Activated T-helper 9 cell treated with anti-CD3 and anti-CD28 coated beads, Interleukin-2, amount 50 U/mL, for 16 hours (primary cell): ENCODE measurements at regions not wholly inside any gene's neighbourhood (a gene's known extent, or its start where the extent isn't known, plus 50 kb on each side); places are given as distances from the start of the nearest gene placed in this dataset.
"Not testable (repeated sequence)": the region's sequence is repeated elsewhere in the genome, so short reads cannot be mapped to it uniquely, and the experiment has no call there.

Experiments used
- DNase-seq: peaks from one replicate; pipeline ENCODE4 v3.0.0-alpha.2; 2020; ENCODE audit warnings: low read depth

DNA sequence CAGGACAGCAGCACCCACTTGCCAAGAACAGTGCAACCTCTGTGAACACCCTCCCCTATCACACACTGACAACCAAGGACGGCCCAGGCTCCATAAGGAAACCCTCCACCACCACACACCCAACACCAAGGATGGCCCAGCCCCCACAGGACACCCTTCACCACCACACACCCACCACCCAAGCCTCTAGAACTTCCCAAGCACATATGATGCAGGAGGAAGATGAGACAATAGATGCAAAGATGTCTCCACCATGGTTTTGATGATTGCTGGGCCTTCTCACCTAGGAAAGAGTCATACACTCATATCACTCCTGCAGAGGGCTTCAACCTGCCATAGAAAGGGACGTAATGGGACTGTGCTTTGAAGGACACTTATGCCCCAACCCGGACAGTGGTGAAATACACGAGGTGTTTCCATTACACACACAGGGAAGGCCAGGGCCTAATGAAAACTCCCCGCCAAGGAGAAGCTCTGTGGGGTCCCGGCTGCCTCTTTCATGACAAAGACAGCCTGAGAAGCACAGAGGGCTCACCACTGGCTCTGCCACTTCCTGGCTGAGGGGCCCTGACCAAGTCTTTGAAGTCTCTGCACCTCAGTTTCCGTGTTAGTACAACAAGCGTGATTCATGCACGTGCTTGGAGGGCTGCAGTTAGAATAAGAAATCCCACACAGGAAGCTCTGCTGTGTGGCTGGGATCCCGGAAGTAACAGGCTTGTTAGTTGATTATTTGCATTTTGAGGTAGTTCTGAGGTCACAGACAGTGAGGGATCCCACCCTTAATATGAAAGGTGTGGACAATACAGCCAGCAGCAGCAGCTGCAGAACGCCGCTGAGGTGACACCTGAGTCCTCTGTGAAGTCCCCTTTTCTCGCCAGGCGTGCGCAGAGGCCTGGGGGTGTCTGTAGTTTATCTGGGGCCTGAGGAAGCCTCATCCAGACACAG is 61.9 kb upstream of the ATP12A start:
- peak; percentile 32 for DNase-seq

DNA sequence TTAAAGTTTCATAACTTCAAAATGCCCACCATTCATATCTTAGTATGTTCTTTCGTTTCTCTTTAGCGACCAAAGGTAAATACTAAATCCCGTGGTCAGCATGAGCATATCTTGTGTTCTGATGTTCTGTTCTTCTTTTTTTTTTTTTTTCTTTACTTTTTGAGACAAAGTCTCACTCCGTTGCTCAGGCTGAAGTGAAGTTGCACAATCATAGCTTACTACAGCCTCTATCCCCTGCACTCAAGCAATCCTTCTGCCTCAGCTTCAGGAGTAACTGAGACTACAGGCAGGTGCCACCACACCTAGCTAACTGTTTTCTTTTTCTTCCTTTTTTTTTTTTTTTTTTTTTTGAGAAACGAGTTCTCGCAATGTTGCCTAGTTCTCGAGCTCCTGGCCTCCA is 60.9 kb upstream of the ATP12A start:
- DNase-seq, result no peak

DNA sequence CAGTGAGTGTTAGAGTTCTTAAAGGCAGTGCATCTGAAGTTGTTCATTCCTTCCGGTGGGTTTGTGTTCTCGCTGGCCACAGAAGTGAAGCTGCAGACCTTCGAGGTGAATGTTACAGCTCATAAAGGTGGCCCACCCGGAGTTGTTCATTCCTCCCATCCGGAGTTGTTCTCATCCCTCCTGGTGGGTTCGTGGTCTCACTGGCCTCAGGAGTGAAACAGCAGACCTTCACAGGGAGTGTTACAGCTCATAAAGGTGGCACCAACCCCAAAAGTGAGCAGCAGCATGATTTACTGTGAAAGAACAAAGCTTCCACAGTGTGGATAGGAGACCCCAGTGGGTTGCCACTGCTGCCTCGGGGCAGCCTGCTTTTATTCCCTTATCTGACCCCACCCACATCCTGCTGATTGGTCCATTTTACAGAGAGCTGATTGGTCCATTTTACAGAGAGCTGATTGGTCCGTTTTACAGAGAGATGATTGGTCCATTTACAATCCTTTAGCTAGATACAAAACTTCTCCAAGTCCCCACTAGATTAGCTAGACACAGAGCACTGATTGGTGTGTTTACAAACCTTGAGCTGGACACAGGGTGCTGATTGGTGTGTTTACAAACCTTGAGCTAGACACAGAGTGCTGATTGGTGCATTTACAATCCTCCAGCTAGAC is 57.6 kb upstream of the ATP12A start:
- not testable (repeated sequence) for DNase-seq

DNA sequence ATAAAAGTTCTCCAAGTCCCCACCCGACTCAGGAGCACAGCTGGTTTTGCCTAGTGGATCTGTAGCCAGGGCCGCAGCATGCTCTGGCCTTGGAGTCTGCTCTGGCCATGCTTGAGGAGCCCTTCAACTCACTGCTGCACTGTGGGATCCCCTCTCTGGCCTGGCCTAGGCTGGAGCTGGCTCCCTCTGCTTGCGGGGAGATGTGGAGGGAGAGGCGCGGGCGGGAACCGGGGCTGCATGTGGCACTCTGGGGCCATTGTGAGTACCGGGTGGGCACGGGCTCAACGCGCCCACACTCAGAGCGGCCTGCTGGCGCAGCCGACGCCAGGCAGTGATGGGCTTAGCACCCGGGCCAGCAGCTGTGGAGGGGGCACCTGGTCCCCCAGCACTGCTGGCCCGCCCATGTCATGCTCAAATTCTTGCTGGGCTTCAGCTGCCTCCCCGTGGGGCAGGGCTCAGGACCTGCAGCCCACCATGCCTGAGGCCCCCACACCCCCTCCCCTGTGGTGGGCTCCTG is 57.0 kb upstream of the ATP12A start:
- no peak for DNase-seq

DNA sequence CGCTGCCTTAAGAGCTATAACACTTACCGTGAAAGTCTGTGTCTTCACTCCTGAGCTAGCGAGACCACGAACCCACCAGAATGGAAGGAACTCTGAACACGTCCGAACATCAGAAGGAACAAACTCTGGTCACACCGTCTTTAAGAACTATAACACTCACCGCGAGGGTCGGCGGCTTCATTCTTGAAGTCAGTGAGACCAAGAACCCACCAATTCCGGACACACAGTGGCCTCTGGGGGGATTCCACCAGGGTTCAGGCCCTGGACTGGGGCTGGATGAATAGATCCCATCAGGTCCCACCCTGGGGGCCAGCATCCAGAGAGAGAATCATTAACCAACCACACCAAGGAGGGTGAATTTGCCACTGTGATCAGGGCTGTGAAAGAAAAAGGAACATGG is 55.8 kb upstream of the ATP12A start:
- DNase-seq, result no peak

DNA sequence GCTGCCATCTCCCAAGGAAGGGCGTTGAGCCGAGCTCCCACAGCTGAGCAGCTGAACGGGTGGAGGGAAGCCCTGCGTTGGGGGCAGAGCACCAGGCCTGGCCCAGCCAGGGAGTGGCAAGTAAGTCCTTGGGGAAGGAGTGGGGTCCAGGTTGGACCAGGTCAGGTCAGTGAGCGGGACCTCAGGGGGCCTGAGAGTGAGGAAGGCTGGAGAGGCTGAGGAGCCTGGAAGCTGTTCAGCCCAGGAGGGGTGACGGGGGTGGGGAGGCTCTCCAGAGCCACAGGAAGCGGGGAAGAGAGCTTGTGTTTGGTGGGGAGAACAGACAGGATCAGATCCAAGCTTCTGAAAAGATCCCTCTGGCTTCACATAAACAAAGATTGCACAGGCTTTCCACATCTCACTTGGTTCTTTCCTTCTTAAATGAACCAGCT is 55.4 kb upstream of the ATP12A start:
- DNase-seq, result no peak

DNA sequence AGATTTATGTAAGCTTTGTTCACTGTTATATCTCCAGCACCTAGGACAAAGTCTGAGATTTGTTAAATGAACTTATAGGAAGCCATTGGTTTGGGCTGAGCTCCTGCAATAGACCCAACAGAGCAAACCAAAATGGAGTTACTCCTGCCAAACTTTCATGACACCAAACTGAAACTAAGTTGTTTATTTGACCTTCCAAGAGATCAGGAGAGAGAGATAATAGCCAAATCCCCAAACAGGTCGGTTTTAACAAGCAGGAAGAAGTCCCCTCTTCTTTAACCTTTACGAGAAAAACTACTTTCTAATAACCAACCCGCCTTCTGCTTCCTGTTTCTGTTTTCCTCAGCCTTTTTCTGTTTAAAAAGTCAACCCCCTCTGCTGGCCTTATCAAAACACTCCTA is 54.9 kb upstream of the ATP12A start:
- DNase-seq, result no peak

DNA sequence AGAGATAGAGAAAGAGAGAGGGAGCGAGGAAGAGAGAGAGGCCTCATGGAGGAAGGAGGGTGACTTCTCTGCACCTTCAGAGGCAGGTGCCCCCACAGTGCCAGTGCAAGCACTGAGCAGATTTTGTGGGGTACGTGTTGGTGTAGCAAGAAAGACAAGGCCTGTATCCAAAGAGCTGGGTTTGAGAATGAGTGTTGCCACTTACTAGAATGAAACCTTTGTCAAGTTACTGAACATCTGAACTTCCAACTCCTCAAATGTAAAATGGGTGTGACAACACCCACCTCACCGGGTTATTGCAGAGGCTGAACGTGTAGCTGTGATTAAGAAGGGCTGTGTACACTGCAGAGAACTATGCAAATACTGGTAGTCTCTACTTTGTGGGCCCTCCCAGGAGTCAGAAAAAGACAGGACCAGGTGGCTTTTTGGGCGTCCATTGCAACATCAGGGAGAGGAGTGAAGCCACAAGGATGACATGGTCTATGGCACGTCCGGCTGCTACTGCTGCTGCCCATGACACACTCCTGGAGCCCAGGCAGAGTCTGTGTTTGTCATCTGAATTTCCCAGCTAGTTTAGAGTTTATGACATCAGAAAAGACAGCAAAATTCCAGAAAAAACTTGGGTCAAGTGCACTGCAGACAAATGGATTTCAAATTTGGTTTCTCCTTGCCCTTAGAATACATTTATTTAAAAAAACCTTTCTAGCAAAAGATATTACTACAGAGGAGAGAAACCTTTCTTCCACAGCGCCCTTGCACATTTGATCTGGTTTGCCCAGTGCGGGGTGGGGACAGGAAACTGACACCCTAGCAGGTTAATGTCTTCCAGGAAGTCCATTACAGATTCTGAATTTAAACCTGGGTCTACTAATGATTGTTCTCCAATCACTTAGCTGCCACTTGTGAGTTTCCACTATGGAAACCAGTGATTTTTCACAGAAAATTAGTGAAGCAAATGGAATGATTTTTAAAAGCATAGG is 54.0 kb upstream of the ATP12A start:
- DNase-seq, result no peak

DNA sequence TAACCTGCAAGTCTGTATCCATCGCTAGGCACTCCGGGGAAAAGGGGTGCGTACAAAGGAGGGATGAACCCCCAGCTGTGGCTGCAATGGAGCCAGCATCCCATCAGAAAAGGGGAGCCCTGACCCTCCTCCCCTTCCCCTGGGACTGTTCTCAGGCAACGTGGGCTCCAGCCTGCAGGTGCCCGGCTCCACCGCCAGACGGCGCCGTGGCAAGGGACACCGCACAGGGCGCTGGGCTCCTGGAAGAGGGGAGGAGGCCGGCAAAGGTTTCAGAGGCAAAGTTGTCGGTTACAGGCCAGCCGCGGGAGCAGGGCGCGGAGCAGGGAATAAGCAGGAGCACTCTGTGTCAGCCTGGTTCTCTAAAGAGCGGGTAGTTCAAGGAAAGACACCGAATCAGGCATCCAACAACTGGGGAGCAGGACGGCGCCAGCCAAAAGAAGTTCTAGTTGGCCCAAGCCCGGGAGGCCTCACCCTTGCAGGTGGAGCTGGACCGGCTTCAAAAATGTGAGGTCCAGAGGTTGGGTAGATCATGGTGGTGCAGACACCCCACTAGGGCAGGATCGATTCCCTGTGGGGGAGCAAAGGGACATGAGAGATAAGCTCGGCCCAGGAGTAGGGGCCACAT is 53.0 kb upstream of the ATP12A start:
- no peak for DNase-seq

DNA sequence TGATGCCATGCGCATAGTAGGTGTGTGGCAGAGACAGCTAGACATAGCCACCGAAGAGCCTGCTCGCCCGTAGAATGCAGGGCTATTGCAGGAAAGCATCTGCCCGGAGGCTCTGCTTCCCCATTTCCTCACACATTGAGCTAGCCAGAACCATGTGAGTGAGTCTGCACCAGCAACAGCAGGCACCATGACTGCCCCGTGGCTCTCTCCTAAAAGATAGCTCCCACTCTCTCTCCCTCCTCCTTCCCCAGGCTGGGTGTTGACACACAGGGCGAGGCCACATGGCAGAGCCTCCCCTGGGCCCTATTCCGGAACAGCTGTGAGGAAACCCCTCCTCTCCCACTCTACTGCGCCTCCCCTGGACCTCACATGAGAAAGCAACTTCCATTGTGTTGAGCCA is 52.3 kb upstream of the ATP12A start:
- DNase-seq, result no peak

DNA sequence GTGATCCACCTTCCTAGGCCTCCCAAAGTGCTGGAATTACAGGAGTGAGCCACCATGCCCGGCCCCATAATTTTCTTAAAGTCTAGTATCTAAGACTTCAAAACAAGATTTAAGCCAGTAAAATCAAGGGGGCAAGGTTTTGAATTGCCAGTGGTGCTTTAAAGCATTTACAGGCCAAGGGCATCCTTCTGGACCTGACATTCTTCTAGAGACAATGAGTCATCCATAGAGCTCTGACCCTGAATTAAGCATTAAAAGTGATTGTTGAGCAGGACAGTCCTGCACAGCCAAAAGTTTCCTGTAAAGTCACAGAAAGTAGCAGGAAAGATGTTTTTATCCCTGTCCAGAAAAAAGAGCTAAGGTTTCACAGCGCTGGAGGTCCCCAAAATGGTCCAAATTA is 50.9 kb upstream of the ATP12A start:
- no peak for DNase-seq

DNA sequence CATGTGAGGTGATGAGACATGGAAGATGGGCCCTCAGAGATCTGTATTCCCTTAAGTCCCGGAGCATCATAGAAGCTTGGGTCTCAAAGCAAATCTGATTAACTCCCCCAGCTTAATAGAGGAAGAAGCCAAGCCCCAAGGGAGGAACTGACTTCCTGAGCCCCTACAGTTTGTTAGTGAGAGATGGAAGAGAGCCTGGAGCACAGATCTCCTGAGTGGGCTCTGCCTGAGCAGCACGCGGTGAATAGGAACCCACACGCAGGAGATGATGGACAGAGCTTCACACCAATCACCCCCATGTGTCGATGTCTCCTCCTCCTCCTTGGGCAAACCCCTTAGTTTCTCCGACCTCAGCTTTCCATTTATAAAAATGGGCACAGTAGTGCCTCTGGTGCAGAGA is 50.1 kb upstream of the ATP12A start:
- no peak for DNase-seq
